Thyroid gland (tissue), 4 donors: ENCODE measurements at regions not wholly inside any gene's neighbourhood (a gene's known extent, or its start where the extent isn't known, plus 50 kb on each side); places are given as distances from the start of the nearest gene placed in this dataset.

Experiments used
- POLR2A ChIP-seq, 2 donors: fragments of 450-650 bp; IDR thresholded peaks; one replicate each; pipeline ENCODE4 v1.6.1; 2017; ENCODE audit warnings: antibody characterized with exemption in 2 of 2, mild to moderate bottlenecking in 2 of 2, moderate library complexity in 1 of 2
- TF ChIP-seq, protein P1 (sequence below), 6 experiments: fragments of 200-600 bp in 3 of 6; fragments of 450-650 bp in 3 of 6; sonication (generic) in 3 of 6; IDR thresholded peaks; one replicate each; pipeline ENCODE4 v1.5.1; 2016 to 2019; ENCODE audit warnings: antibody characterized with exemption in 6 of 6, mild to moderate bottlenecking in 2 of 6, inconsistent platforms in 1 of 6, moderate library complexity in 1 of 6

DNA sequence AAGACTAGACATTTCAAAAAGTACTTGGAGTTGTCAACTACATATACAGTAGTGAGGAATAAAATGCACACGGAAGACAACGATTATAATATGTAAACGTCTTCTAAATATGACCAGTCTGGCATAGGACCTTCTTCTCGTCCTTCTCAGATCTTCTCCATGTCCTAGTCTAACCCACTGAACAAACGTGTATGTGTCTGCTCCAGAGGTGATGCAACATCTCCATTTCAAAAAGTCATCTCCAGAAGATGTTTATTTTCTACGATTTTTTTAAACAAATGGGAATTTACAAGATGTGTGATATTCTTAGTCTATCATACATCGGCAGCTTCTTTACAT, 89.9 kb downstream of the GPX5 start:
- TF ChIP-seq, protein P1, sequence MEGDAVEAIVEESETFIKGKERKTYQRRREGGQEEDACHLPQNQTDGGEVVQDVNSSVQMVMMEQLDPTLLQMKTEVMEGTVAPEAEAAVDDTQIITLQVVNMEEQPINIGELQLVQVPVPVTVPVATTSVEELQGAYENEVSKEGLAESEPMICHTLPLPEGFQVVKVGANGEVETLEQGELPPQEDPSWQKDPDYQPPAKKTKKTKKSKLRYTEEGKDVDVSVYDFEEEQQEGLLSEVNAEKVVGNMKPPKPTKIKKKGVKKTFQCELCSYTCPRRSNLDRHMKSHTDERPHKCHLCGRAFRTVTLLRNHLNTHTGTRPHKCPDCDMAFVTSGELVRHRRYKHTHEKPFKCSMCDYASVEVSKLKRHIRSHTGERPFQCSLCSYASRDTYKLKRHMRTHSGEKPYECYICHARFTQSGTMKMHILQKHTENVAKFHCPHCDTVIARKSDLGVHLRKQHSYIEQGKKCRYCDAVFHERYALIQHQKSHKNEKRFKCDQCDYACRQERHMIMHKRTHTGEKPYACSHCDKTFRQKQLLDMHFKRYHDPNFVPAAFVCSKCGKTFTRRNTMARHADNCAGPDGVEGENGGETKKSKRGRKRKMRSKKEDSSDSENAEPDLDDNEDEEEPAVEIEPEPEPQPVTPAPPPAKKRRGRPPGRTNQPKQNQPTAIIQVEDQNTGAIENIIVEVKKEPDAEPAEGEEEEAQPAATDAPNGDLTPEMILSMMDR (IDR thresholded peaks at IDR 0.05): no peak
- no peak for TF ChIP-seq POLR2A (IDR thresholded peaks at IDR 0.05)
